Sigmoid colon (tissue), 4 donors: ENCODE measurements at regions not wholly inside any gene's neighbourhood (a gene's known extent, or its start where the extent isn't known, plus 50 kb on each side); places are given as distances from the start of the nearest gene placed in this dataset.

Experiments used
- CTCF ChIP-seq, 4 experiments: fragments of 450-650 bp in 3 of 4; fragments of 200-600 bp in 1 of 4; IDR thresholded peaks; one replicate each; pipeline ENCODE4 v1.5.1; 2016 to 2019; ENCODE audit warnings: antibody characterized with exemption in 4 of 4, mild to moderate bottlenecking in 3 of 4, moderate library complexity in 2 of 4
- EP300 ChIP-seq, 4 donors: sonication (generic); formaldehyde crosslinking; IDR thresholded peaks; one replicate each; pipeline ENCODE4 v1.6.1; 2017; ENCODE audit warnings: antibody characterized with exemption in 4 of 4
- POLR2A ChIP-seq, 2 donors: fragments of 450-650 bp; IDR thresholded peaks; one replicate each; pipeline ENCODE4 v1.6.1; 2016; ENCODE audit warnings: antibody characterized with exemption in 2 of 2, mild to moderate bottlenecking in 2 of 2, moderate library complexity in 2 of 2
- POLR2AphosphoS5 ChIP-seq, 4 donors: sonication (generic); formaldehyde crosslinking; IDR thresholded peaks; one replicate each; pipeline ENCODE4 v1.6.1; 2017; ENCODE audit warnings: antibody characterized with exemption in 4 of 4

DNA sequence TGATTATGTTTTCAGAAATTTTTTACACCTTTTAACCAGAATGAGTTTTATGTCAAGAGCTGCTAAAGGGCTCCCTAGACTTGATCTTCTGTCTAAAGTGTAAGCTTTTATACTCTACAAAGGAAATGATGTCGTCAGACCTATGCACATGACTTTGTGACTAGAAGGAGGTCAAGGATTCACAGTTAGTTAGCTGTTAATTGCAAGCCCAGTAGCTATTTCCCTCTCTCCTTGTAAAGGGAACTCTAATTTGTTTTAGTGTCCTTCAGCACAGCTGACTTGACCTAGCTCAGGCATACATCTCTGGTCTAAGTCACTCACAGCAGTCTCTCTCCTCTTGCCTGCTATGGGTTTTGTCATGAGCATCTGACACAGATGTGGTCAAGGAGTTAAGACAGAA, 173.5 kb upstream of the NREP start:
- TF ChIP-seq CTCF (IDR thresholded peaks at IDR 0.05) (no peak), POLR2A (IDR thresholded peaks at IDR 0.05) (no peak), POLR2AphosphoS5 (IDR thresholded peaks at IDR 0.05) (no peak), EP300 (IDR thresholded peaks at IDR 0.05) (no peak)
